K562 (cell line): ENCODE measurements at regions not wholly inside any gene's neighbourhood (a gene's known extent, or its start where the extent isn't known, plus 50 kb on each side); places are given as distances from the start of the nearest gene placed in this dataset.

Experiments
- ELK3 ChIP-seq: fragments of 450-650 bp; formaldehyde crosslinking; IDR thresholded peaks from 2 replicates; pipeline ENCODE4 v1.4.0; 2020; ENCODE audit warnings: mild to moderate bottlenecking
- HSF4 ChIP-seq: fragments of 250-450 bp; sonication (Bioruptor Pico); IDR thresholded peaks from 2 replicates; pipeline ENCODE4 v2.1.2; 2022; ENCODE audit warnings: mild to moderate bottlenecking, moderate library complexity, borderline replicate concordance
- KAT2B ChIP-seq: IDR thresholded peaks from one replicate; pipeline ENCODE4 v1.6.1; 2012; ENCODE audit warnings: low read depth, mild to moderate bottlenecking, control low read depth, inconsistent platforms, low read length, moderate library complexity
- POLR3G ChIP-seq: IDR thresholded peaks from 2 replicates; pipeline ENCODE4 v1.6.1; 2011; ENCODE audit not compliant: insufficient read length, insufficient replicate concordance; ENCODE audit errors: extremely low read depth
- RAD51 ChIP-seq: fragments of 450-650 bp; IDR thresholded peaks from 2 replicates; pipeline ENCODE4 v1.7.1; 2016; ENCODE audit warnings: low read depth, mild to moderate bottlenecking, borderline replicate concordance
- SMARCA5 ChIP-seq: fragments of 450-650 bp; IDR thresholded peaks from 2 replicates; pipeline ENCODE4 v1.6.1; 2016
- ZBTB34 ChIP-seq: fragments of 250-450 bp; sonication (Bioruptor Pico); IDR thresholded peaks from 2 replicates; pipeline ENCODE4 v1.8.0; 2021; ENCODE audit warnings: mild to moderate bottlenecking, moderate library complexity
- ZKSCAN1 ChIP-seq: fragments of 150-350 bp; IDR thresholded peaks from 2 replicates; pipeline ENCODE4 v1.6.1; 2016; ENCODE audit warnings: low read depth, low read length
- ZNF586 ChIP-seq: fragments of 450-650 bp; formaldehyde crosslinking; conservative IDR thresholded peaks from 2 replicates; pipeline ENCODE4 v1.4.0; 2020; ENCODE audit warnings: mild to moderate bottlenecking, moderate library complexity

GRCh38 chr3:181313335-181313734, 323.8 kb upstream of the DNAJC19 start:
- TF ChIP-seq ELK3 (CRISPR knock-in tag) (no peak), ZNF586 (CRISPR knock-in tag) (no peak), ZBTB34 (CRISPR knock-in tag) (no peak), HSF4 (CRISPR knock-in tag) (no peak), ZKSCAN1 (no peak), POLR3G (no peak), RAD51 (no peak), SMARCA5 (no peak), KAT2B (no peak)
